AG10803 (cell line): ENCODE measurements at regions not wholly inside any gene's neighbourhood (a gene's known extent, or its start where the extent isn't known, plus 50 kb on each side); places are given as distances from the start of the nearest gene placed in this dataset.

Experiments
- DNase-seq: peaks from one replicate; pipeline ENCODE4 v3.0.0; 2010; ENCODE audit warnings: low read depth
- H3K4me3 ChIP-seq: 2 replicates; pipeline ENCODE4 v1.5.1; 2011; ENCODE audit warnings: mild to moderate bottlenecking, low read length, control low read depth
- TF ChIP-seq, protein P1 (sequence below): conservative IDR thresholded peaks from 2 replicates; pipeline ENCODE4 v1.5.1; 2011; ENCODE audit warnings: mild to moderate bottlenecking, low read length, control low read depth, inconsistent platforms

DNA sequence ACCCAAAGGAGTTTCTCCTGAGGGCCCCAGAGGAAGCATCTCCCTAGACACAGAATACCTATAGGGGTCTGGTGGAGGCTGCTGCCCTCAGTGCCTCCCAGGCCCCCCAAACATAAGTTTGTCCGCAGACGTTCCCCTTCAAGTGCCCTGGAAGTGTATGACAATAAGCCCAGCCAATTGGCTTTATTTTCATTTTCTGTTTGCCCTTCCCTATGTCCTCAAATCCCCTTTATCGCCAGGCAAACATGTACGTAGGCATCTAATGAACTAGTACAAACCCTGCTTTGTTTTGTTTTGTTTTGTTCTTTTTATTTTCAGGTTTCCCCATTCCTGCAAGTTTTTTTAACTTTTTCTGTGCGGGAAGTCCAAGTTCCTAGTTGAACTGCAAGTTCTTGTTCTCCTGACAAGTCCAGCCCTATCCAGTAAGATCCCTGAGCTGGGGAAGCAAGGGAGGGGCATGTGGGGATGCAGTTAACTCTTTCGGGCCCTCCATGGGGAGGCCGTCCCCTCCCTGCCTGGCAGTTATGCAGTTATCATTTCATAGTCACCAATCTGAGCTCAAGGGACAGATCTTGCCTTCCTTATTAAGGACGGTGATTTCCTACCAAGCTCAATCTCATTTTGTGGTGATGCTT lies 141.9 kb downstream of the KCNA5 start:
- no peak for DNase-seq
- TF ChIP-seq, protein P1, sequence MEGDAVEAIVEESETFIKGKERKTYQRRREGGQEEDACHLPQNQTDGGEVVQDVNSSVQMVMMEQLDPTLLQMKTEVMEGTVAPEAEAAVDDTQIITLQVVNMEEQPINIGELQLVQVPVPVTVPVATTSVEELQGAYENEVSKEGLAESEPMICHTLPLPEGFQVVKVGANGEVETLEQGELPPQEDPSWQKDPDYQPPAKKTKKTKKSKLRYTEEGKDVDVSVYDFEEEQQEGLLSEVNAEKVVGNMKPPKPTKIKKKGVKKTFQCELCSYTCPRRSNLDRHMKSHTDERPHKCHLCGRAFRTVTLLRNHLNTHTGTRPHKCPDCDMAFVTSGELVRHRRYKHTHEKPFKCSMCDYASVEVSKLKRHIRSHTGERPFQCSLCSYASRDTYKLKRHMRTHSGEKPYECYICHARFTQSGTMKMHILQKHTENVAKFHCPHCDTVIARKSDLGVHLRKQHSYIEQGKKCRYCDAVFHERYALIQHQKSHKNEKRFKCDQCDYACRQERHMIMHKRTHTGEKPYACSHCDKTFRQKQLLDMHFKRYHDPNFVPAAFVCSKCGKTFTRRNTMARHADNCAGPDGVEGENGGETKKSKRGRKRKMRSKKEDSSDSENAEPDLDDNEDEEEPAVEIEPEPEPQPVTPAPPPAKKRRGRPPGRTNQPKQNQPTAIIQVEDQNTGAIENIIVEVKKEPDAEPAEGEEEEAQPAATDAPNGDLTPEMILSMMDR: no peak; the same call in 1 of the 2 replicates
- peak overlapping the region; percentile 26 for H3K4me3 ChIP-seq

GRCh38 chr12:5186715-5187114 lies 143.0 kb downstream of the KCNA5 start:
- TF ChIP-seq, protein P1: no peak
- H3K4me3 ChIP-seq: no peak overlapping the region
- DNase-seq: no peak

GRCh38 chr12:5187136-5187535 lies 143.5 kb downstream of the KCNA5 start:
- TF ChIP-seq, protein P1: no peak
- no peak for DNase-seq
- H3K4me3 ChIP-seq: no peak overlapping the region

GRCh38 chr12:5188472-5188871 lies 144.8 kb downstream of the KCNA5 start:
- TF ChIP-seq, protein P1: no peak
- H3K4me3 ChIP-seq: no peak overlapping the region
- peak; percentile 36 for DNase-seq

GRCh38 chr12:5189173-5189572 lies 145.5 kb downstream of the KCNA5 start:
- no peak overlapping the region for H3K4me3 ChIP-seq
- TF ChIP-seq, protein P1: no peak
- DNase-seq: no peak

- no peak overlapping the region for H3K4me3 ChIP-seq
These were observed 148.3 kb downstream of the KCNA5 start for GRCh38 chr12:5191803-5192538.

More at GRCh38 chr12:5191803-5192538, 148.3 kb downstream of the KCNA5 start:
- TF ChIP-seq, protein P1: no peak
- no peak for DNase-seq
